ENCODE measurements at regions not wholly inside any gene's neighbourhood (a gene's known extent, or its start where the extent isn't known, plus 50 kb on each side); places are given as distances from the start of the nearest gene placed in this dataset.

DNA sequence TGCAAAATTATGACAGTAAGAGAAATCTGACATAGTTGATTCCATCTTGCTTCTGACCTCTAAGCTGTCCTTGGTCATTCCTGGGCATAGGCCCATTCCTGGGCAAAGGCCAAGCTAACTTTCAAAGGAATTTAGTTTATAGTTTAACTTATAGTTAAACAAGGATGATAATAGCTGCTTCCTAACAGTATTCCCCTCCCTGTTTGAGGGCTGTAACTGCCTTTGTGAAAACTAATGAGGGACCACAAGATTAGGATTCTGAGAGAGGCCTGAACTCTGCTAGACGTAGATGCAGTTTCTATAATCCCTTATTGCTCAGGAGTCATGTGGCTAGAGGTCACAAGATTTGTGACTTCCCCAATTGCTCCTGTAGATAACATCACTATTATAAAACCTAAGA, 80.2 kb upstream of the ASIC2 start:
- Histone ChIP-seq H3K27me3 (ENCODE audit: control insufficient read depth, insufficient read depth, low read length) (no peaks in the 10 kb centered on the region), H3K9me3 (ENCODE audit: control insufficient read depth in 2 of 3, insufficient read depth in 1 of 3, low read length in 3 of 3) (no peaks in the 10 kb centered on the region), H3K4me3 (ENCODE audit: low read length in 3 of 3) (no peak overlapping the region), H3K27ac (ENCODE audit: low read depth in 2 of 2, low read length in 2 of 2) (no peak overlapping the region), H3K36me3 (ENCODE audit: control insufficient read depth in 2 of 3, insufficient read depth in 3 of 3, low read length in 3 of 3) (no peaks in the 10 kb centered on the region), H3K9ac (ENCODE audit: low read length in 3 of 3) (no peak overlapping the region), H3K4me1 (ENCODE audit: control insufficient read depth in 2 of 3, insufficient read depth in 2 of 3, low read depth in 1 of 3, low read length in 3 of 3) (peaks cover 0 to 2% (median 0%) of the 10 kb centered on the region in 3 donors)
- FAIRE-seq (no peak), DNase-seq (no peak)
- TF ChIP-seq, protein P1, sequence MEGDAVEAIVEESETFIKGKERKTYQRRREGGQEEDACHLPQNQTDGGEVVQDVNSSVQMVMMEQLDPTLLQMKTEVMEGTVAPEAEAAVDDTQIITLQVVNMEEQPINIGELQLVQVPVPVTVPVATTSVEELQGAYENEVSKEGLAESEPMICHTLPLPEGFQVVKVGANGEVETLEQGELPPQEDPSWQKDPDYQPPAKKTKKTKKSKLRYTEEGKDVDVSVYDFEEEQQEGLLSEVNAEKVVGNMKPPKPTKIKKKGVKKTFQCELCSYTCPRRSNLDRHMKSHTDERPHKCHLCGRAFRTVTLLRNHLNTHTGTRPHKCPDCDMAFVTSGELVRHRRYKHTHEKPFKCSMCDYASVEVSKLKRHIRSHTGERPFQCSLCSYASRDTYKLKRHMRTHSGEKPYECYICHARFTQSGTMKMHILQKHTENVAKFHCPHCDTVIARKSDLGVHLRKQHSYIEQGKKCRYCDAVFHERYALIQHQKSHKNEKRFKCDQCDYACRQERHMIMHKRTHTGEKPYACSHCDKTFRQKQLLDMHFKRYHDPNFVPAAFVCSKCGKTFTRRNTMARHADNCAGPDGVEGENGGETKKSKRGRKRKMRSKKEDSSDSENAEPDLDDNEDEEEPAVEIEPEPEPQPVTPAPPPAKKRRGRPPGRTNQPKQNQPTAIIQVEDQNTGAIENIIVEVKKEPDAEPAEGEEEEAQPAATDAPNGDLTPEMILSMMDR (IDR thresholded peaks at IDR 0.05; ENCODE audit: borderline replicate concordance, extremely low read depth, insufficient read depth): no peak
- intact Hi-C loops (cut with DNase I): no loop called here

DNA sequence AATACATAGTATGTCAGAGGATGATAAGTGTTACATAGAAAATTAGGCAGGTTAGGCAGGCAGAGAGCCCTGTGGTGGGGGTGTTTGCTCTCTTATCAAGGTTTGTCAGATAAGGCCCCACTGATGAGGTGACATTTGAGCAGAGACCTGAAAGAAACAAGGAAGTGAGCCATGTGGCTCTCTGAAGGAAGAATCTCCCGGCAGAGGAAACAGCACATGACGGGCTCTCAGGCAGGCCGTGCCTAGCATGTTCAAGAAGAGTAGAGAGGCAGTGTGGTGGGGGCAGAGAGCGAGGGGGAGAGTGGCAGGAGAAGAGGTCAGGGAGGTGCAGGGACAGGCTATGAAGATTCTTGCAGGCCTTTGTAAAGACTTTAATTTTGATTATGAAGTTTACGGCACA, 82.0 kb upstream of the ASIC2 start:
- Histone ChIP-seq H3K36me3 (ENCODE audit: control insufficient read depth in 2 of 3, insufficient read depth in 3 of 3, low read length in 3 of 3) (no peaks in the 10 kb centered on the region), H3K4me3 (ENCODE audit: low read length in 3 of 3) (no peak overlapping the region), H3K27me3 (ENCODE audit: control insufficient read depth, insufficient read depth, low read length) (no peaks in the 10 kb centered on the region), H3K27ac (ENCODE audit: low read depth in 2 of 2, low read length in 2 of 2) (no peak overlapping the region), H3K9me3 (ENCODE audit: control insufficient read depth in 2 of 3, insufficient read depth in 1 of 3, low read length in 3 of 3) (no peaks in the 10 kb centered on the region), H3K9ac (ENCODE audit: low read length in 3 of 3) (no peak overlapping the region), H3K4me1 (ENCODE audit: control insufficient read depth in 2 of 3, insufficient read depth in 2 of 3, low read depth in 1 of 3, low read length in 3 of 3) (peaks cover 0 to 2% (median 0%) of the 10 kb centered on the region in 3 donors)
- DNase-seq (no peak), FAIRE-seq (no peak)
- TF ChIP-seq, protein P1 (IDR thresholded peaks at IDR 0.05; ENCODE audit: borderline replicate concordance, extremely low read depth, insufficient read depth): no peak
- intact Hi-C loops (cut with DNase I): no loop called here

DNA sequence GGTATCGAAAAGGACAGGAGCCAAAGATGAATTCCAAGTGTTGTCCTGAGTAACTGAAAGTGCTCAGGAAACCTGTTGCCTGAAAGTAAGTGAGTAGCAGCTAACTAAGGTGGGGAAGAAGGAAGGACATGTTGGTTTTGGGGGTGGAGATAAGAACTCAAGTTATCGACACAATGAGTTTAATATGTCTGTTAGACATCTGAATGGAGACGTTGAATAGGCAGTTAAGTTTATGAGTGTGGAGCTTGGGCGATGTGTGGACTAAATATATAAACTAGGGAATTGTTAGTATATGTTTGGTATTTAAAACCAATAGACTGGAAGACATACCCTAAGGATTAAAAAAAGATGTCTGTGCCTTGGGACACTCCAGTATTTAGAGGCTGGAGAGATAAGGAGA, 82.7 kb upstream of the ASIC2 start:
- intact Hi-C loops (cut with DNase I): no loop called here
- no peak overlapping the region for H3K9ac ChIP-seq (ENCODE audit: low read length in 3 of 3)
- no peak for FAIRE-seq
- H3K4me1 ChIP-seq (ENCODE audit: control insufficient read depth in 2 of 3, insufficient read depth in 2 of 3, low read depth in 1 of 3, low read length in 3 of 3): peaks cover 0 to 6% (median 2%) of the 10 kb centered on the region in 3 donors
- no peaks in the 10 kb centered on the region for H3K36me3 ChIP-seq (ENCODE audit: control insufficient read depth in 2 of 3, insufficient read depth in 3 of 3, low read length in 3 of 3)
- no peak overlapping the region for H3K4me3 ChIP-seq (ENCODE audit: low read length in 3 of 3)
- H3K27ac ChIP-seq (ENCODE audit: low read depth in 2 of 2, low read length in 2 of 2): no peak overlapping the region
- TF ChIP-seq, protein P1 (IDR thresholded peaks at IDR 0.05; ENCODE audit: borderline replicate concordance, extremely low read depth, insufficient read depth): no peak
- H3K27me3 ChIP-seq (ENCODE audit: control insufficient read depth, insufficient read depth, low read length): no peaks in the 10 kb centered on the region
- H3K9me3 ChIP-seq (ENCODE audit: control insufficient read depth in 2 of 3, insufficient read depth in 1 of 3, low read length in 3 of 3): no peaks in the 10 kb centered on the region
- DNase-seq: no peak

Data from kidney (tissue), 13 donors.